ENCODE measurements at regions not wholly inside any gene's neighbourhood (a gene's known extent, or its start where the extent isn't known, plus 50 kb on each side); places are given as distances from the start of the nearest gene placed in this dataset.

GRCh38 chr1:88350648-88351047, 333.4 kb upstream of the PKN2 start:
- TF ChIP-seq CTCF (conservative IDR thresholded peaks at IDR 0.05; ENCODE audit: low read length) (no peak), EZH2phosphoT487 (IDR thresholded peaks at IDR 0.05; ENCODE audit: borderline replicate concordance, low read depth, low read length) (no peak)

All from OCI-LY7 (cell line).